ENCODE measurements at regions not wholly inside any gene's neighbourhood (a gene's known extent, or its start where the extent isn't known, plus 50 kb on each side); places are given as distances from the start of the nearest gene placed in this dataset.

GRCh38 chrX:144683247-144683646, 564.1 kb upstream of the SPANXN1 start:
- no peak overlapping the region for H3K27ac ChIP-seq (ENCODE audit: control insufficient read depth, insufficient read depth, low read length)
- H3K79me2 ChIP-seq (ENCODE audit: control insufficient read depth, insufficient read depth, low read length), result no peaks in the 10 kb centered on the region
- H2AFZ ChIP-seq (ENCODE audit: control insufficient read depth, low read length), result no peak overlapping the region
- no peak for FAIRE-seq
- H4K20me1 ChIP-seq (ENCODE audit: control insufficient read depth, extremely low read depth, insufficient read depth, low read length), result no peaks in the 10 kb centered on the region
- no peaks in the 10 kb centered on the region for H3K9me1 ChIP-seq (ENCODE audit: control insufficient read depth, extremely low read depth, insufficient read depth, low read length)
- no peak overlapping the region for H3K4me2 ChIP-seq (ENCODE audit: control insufficient read depth, extremely low read depth, insufficient read depth, low read depth, low read length)
- H3K9ac ChIP-seq (ENCODE audit: control insufficient read depth, extremely low read depth, insufficient read depth, low read length), result no peak overlapping the region
- no peaks in the 10 kb centered on the region for H3K36me3 ChIP-seq (ENCODE audit: control insufficient read depth in 2 of 2, extremely low read depth in 1 of 2, insufficient read depth in 2 of 2, low read length in 2 of 2)
- TF ChIP-seq CTCF (optimal IDR thresholded peaks at IDR 0.05 in 1 of 3, IDR thresholded peaks at IDR 0.05 in 1 of 3, conservative IDR thresholded peaks at IDR 0.05 in 1 of 3; ENCODE audit: extremely low read depth in 1 of 3, insufficient read depth in 2 of 3, low read length in 3 of 3) (no peak), EZH2 (IDR thresholded peaks at IDR 0.05; ENCODE audit: low read length) (no peak)
- no peak overlapping the region for H3K4me3 ChIP-seq (ENCODE audit: control insufficient read depth in 2 of 3, extremely low read depth in 1 of 3, insufficient read depth in 2 of 3, low read depth in 1 of 3, low read length in 3 of 3)
- dilution Hi-C loops (cut with MboI; ENCODE audit: extremely low pct_ligation_motif_present, low sequenced_read_pairs), result no loop called here
- no peaks in the 10 kb centered on the region for H3K9me3 ChIP-seq (ENCODE audit: control insufficient read depth, low read depth, low read length)
- no peaks in the 10 kb centered on the region for H3K27me3 ChIP-seq (ENCODE audit: control insufficient read depth, extremely low read depth, insufficient read depth, low read length)
- no peak for DNase-seq (ENCODE audit: low read depth, low spot score)
- no peaks in the 10 kb centered on the region for H3K4me1 ChIP-seq (ENCODE audit: control insufficient read depth, extremely low read depth, insufficient read depth, low read length)

- H2AFZ ChIP-seq (ENCODE audit: control insufficient read depth, low read length), result no peak overlapping the region
- H3K79me2 ChIP-seq (ENCODE audit: control insufficient read depth, insufficient read depth, low read length), result no peaks in the 10 kb centered on the region
- TF ChIP-seq CTCF (optimal IDR thresholded peaks at IDR 0.05 in 1 of 3, IDR thresholded peaks at IDR 0.05 in 1 of 3, conservative IDR thresholded peaks at IDR 0.05 in 1 of 3; ENCODE audit: extremely low read depth in 1 of 3, insufficient read depth in 2 of 3, low read length in 3 of 3) (no peak), EZH2 (IDR thresholded peaks at IDR 0.05; ENCODE audit: low read length) (no peak)
- no peaks in the 10 kb centered on the region for H3K4me1 ChIP-seq (ENCODE audit: control insufficient read depth, extremely low read depth, insufficient read depth, low read length)
- H3K9me1 ChIP-seq (ENCODE audit: control insufficient read depth, extremely low read depth, insufficient read depth, low read length), result no peaks in the 10 kb centered on the region
- H4K20me1 ChIP-seq (ENCODE audit: control insufficient read depth, extremely low read depth, insufficient read depth, low read length), result no peaks in the 10 kb centered on the region
- H3K9ac ChIP-seq (ENCODE audit: control insufficient read depth, extremely low read depth, insufficient read depth, low read length), result no peak overlapping the region
- H3K27ac ChIP-seq (ENCODE audit: control insufficient read depth, insufficient read depth, low read length), result no peak overlapping the region
- no peak overlapping the region for H3K4me2 ChIP-seq (ENCODE audit: control insufficient read depth, extremely low read depth, insufficient read depth, low read depth, low read length)
- no peaks in the 10 kb centered on the region for H3K27me3 ChIP-seq (ENCODE audit: control insufficient read depth, extremely low read depth, insufficient read depth, low read length)
- no peak overlapping the region for H3K4me3 ChIP-seq (ENCODE audit: control insufficient read depth in 2 of 3, extremely low read depth in 1 of 3, insufficient read depth in 2 of 3, low read depth in 1 of 3, low read length in 3 of 3)
- no peaks in the 10 kb centered on the region for H3K36me3 ChIP-seq (ENCODE audit: control insufficient read depth in 2 of 2, extremely low read depth in 1 of 2, insufficient read depth in 2 of 2, low read length in 2 of 2)
- DNase-seq (ENCODE audit: low read depth, low spot score), result no peak
- dilution Hi-C loops (cut with MboI; ENCODE audit: extremely low pct_ligation_motif_present, low sequenced_read_pairs), result no loop called here
- no peak for FAIRE-seq
- H3K9me3 ChIP-seq (ENCODE audit: control insufficient read depth, low read depth, low read length), result no peaks in the 10 kb centered on the region
Observed at GRCh38 chrX:144709841-144710240, 537.5 kb upstream of the SPANXN1 start.
